Liver (tissue), 3 donors: ENCODE measurements at regions not wholly inside any gene's neighbourhood (a gene's known extent, or its start where the extent isn't known, plus 50 kb on each side); places are given as distances from the start of the nearest gene placed in this dataset.

ENCODE experiments used
- ATF3 ChIP-seq: IDR thresholded peaks from 2 replicates; pipeline ENCODE4 v1.6.1; 2016; ENCODE audit warnings: antibody characterized with exemption
- CTCF ChIP-seq: fragments of 150-350 bp; IDR thresholded peaks from 2 replicates; pipeline ENCODE4 v1.5.1; 2017; ENCODE audit warnings: improper control_type of control experiment, low read depth, low read length; ENCODE audit not compliant: missing input control
- EGR1 ChIP-seq, 2 donors: IDR thresholded peaks; 2 replicates each; pipeline ENCODE4 v1.6.1; 2016 to 2018; ENCODE audit warnings: antibody characterized with exemption in 2 of 2, low read depth in 2 of 2
- GABPA ChIP-seq, 2 donors: IDR thresholded peaks in 1 of 2; conservative IDR thresholded peaks in 1 of 2; 2 replicates each; pipeline ENCODE4 v1.6.1; 2016; ENCODE audit warnings: antibody characterized with exemption in 2 of 2, mild to moderate bottlenecking in 1 of 2, moderate library complexity in 1 of 2
- JUND ChIP-seq, 2 donors: IDR thresholded peaks; 2 replicates each; pipeline ENCODE4 v1.6.1; 2016; ENCODE audit warnings: antibody characterized with exemption in 2 of 2
- MAX ChIP-seq: IDR thresholded peaks from 2 replicates; pipeline ENCODE4 v1.6.1; 2016; ENCODE audit warnings: antibody characterized with exemption
- NR2F2 ChIP-seq: IDR thresholded peaks from 2 replicates; pipeline ENCODE4 v1.6.1; 2016; ENCODE audit warnings: antibody characterized with exemption
- REST ChIP-seq: IDR thresholded peaks from 2 replicates; pipeline ENCODE4 v1.6.1; 2016; ENCODE audit warnings: antibody characterized with exemption, mild to moderate bottlenecking
- SP1 ChIP-seq: IDR thresholded peaks from 2 replicates; pipeline ENCODE4 v1.6.1; 2018; ENCODE audit warnings: antibody characterized with exemption, mild to moderate bottlenecking
- TAF1 ChIP-seq: conservative IDR thresholded peaks from 2 replicates; pipeline ENCODE4 v1.6.1; 2016; ENCODE audit warnings: antibody characterized with exemption, mild to moderate bottlenecking
- YY1 ChIP-seq: IDR thresholded peaks from 2 replicates; pipeline ENCODE4 v1.6.1; 2016; ENCODE audit warnings: antibody characterized with exemption, mild to moderate bottlenecking
- ZBTB33 ChIP-seq: IDR thresholded peaks from 2 replicates; pipeline ENCODE4 v1.6.1; 2016; ENCODE audit warnings: antibody characterized with exemption
- donor health status: healthy.
- donor health status: healthy.

GRCh38 chr5:143742951-143743350 lies 69.0 kb upstream of the HMHB1 start:
- TF ChIP-seq EGR1 (IDR thresholded peaks at IDR 0.05; ENCODE audit: low read depth in 2 of 2) (no peak), CTCF (no peak), ZBTB33 (no peak), YY1 (no peak), NR2F2 (no peak), JUND (IDR thresholded peaks at IDR 0.05) (no peak), MAX (no peak), TAF1 (no peak), GABPA (IDR thresholded peaks at IDR 0.05 in 1 of 2, conservative IDR thresholded peaks at IDR 0.05 in 1 of 2) (no peak), SP1 (no peak), ATF3 (no peak), REST (no peak)
